GM18498 (cell line): ENCODE measurements at regions not wholly inside any gene's neighbourhood (a gene's known extent, or its start where the extent isn't known, plus 50 kb on each side); places are given as distances from the start of the nearest gene placed in this dataset.
"Not testable (repeated sequence)": the region's sequence is repeated elsewhere in the genome, so short reads cannot be mapped to it uniquely, and the experiment has no call there.

Source experiments
- ATAC-seq: cut with Tn5 transposase; IDR thresholded peaks from one replicate; pipeline ENCODE4 v1.9.1; 2021; ENCODE audit warnings: mild to moderate bottlenecking, moderate library complexity; ENCODE audit not compliant: unreplicated experiment

- no peak for ATAC-seq
Observed at GRCh38 chr1:187991944-187992343, 1163.2 kb downstream of the PLA2G4A start.

- no peak for ATAC-seq
Observed at GRCh38 chr1:187996780-187997179, 1168.0 kb downstream of the PLA2G4A start.

DNA sequence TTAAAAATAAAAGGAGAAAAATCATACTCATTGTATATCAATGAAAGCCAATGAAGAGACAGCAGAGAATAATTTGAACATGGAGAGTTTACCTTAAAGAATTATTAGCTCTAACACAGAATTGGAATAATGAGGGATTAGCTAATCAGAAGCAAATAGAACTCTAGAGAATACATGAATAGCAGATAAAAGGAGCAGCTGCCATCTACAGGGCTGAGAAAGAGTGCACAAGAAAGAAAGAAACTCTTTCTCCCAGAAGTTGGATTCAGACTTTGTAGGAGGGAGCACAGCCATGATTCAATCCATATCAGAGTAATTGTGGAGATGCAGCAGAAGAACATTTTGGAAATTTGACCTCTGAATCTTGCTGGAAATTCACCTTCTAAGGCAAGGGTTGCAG lies 1171.2 kb downstream of the PLA2G4A start:
- ATAC-seq, result no peak

- not testable (repeated sequence) for ATAC-seq
Observed at GRCh38 chr1:188003687-188004086, 1174.9 kb downstream of the PLA2G4A start.

DNA sequence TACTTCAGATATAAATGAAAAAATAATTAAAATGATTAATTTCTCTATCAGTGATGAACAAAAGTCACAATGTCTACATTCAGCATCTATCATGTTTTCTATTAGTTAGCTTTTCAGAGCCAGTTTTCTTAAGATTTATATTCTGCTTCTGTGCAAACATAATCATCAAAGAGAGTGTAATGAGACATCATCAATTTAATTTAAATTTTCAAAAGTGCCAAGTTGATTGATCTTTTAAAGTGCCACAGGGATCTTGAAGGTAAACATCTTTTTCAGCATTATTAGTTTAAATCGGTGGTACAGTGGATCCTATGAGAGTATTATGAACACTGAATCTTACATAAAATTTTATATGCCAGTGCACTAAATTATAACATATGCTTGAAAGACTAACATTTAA lies 1176.1 kb downstream of the PLA2G4A start:
- ATAC-seq, result no peak

DNA sequence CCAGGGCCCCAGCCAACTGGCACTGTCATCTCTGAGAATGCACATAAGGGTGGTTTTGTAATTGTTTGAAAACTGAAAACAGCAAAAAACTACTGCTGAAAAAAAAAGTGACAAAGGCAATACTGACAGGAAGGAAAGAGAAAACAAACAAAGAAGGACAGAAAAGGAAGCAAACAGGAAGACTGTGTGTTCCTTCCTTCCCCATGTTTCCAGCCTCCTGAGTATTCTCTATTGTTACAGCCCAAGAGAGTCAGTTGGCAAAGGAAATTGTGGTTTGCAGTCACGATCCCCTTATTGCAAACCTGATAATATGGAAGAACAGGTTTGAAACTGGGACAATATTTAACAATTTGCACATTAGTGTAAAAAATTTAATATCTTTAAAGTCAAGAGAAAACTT lies 1177.6 kb downstream of the PLA2G4A start:
- ATAC-seq, result no peak

- ATAC-seq, result not testable (repeated sequence)
Observed at GRCh38 chr1:188013222-188013849, 1184.6 kb downstream of the PLA2G4A start.

GRCh38 chr1:188017921-188018320 lies 1189.2 kb downstream of the PLA2G4A start:
- ATAC-seq, result no peak

- ATAC-seq, result no peak
Observed at GRCh38 chr1:188022661-188023060, 1193.9 kb downstream of the PLA2G4A start.

- no peak for ATAC-seq
Observed at GRCh38 chr1:188023206-188023605, 1194.5 kb downstream of the PLA2G4A start.

- peak; percentile 89 for ATAC-seq
Observed at GRCh38 chr1:188027613-188028012, 1198.9 kb downstream of the PLA2G4A start.

GRCh38 chr1:188037572-188037971 lies 1208.8 kb downstream of the PLA2G4A start:
- not testable (repeated sequence) for ATAC-seq

GRCh38 chr1:188043536-188044245 lies 1214.9 kb downstream of the PLA2G4A start:
- no peak for ATAC-seq

- ATAC-seq, result no peak
Observed at GRCh38 chr1:188050250-188050649, 1221.5 kb downstream of the PLA2G4A start.

DNA sequence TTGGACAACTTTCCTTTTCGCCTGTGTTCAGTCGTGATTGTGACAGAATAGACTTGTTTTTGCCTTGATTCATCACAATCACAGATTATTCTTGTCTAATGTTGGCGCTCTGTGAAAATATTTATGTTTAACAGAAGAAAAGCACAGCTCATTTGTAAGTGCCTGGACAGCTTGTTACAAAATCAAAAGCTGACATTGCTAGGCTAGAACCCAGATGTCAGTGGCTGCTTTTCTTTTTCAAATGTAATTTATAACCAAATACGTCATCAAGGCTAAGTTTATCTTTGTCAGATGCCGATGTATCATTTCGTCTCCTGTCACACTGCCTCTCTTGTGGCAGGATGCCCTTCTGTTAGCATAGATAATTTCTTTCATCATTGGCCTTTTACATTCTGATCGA lies 1227.3 kb downstream of the PLA2G4A start:
- no peak for ATAC-seq

GRCh38 chr1:188058801-188059200 lies 1230.1 kb downstream of the PLA2G4A start:
- ATAC-seq, result no peak

- ATAC-seq, result no peak
Observed at GRCh38 chr1:188061881-188062280, 1233.1 kb downstream of the PLA2G4A start.

- no peak for ATAC-seq
Observed at GRCh38 chr1:188062456-188062855, 1233.7 kb downstream of the PLA2G4A start.

DNA sequence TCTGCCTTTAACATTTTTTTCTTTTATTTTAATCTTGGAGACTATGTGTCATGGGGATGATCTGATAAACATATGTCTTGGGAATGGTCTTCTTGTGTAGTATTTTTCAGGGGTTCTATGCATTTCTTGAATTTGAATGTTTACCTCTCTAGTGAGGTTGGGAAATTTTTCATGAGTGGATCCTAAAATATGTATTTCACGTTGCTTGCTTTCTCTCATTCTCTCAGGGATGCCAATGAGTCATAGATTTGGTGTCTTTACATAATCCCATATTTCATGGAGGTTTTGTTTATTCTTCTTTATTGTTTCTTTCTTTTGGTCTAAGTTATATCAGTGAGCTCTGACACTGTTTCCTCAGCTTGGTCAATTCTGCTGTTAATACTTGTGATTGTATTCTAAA lies 1237.2 kb downstream of the PLA2G4A start:
- ATAC-seq, result no peak

GRCh38 chr1:188070848-188071247 lies 1242.1 kb downstream of the PLA2G4A start:
- ATAC-seq, result no peak

GRCh38 chr1:188089015-188089414 lies 1260.3 kb downstream of the PLA2G4A start:
- ATAC-seq, result no peak

GRCh38 chr1:188089461-188089860 lies 1260.7 kb downstream of the PLA2G4A start:
- no peak for ATAC-seq

GRCh38 chr1:188096521-188096920 lies 1267.8 kb downstream of the PLA2G4A start:
- ATAC-seq, result no peak
